ENCODE measurements at regions not wholly inside any gene's neighbourhood (a gene's known extent, or its start where the extent isn't known, plus 50 kb on each side); places are given as distances from the start of the nearest gene placed in this dataset.
A peak's percentile ranks its signal among the peaks of the same experiment; 100 is the strongest.

DNA sequence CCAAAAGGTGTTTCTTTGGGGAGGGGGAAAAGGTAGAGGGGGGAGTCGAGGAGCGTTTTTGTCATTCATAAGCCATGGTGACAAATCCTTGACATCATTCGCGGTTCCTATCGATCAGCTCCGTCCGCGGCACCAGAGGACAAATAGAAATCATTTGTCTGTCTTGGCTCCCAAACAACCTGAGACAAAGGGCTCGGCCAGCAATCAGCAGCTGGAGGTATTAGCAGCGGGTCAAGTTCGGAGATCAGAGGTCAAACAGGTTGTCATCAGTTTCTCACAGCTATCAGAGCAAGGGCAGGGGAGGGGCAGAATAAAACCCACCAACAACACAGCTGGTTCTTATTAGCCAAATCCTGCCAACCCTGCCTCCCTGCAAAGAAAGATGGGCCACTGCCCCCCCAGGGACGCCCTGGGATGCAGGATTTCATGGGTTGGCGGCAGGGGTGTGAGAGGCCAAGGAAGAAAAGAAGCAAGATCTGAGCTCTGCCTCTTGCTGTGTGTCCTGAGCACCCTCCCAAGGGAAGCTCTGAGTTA is 145.3 kb upstream of the LHX1 start:
- ATAC-seq (ENCODE audit: low FRiP score), result no peak
- no peak for DNase-seq (ENCODE audit: low spot score)
- TF ChIP-seq, protein P1, sequence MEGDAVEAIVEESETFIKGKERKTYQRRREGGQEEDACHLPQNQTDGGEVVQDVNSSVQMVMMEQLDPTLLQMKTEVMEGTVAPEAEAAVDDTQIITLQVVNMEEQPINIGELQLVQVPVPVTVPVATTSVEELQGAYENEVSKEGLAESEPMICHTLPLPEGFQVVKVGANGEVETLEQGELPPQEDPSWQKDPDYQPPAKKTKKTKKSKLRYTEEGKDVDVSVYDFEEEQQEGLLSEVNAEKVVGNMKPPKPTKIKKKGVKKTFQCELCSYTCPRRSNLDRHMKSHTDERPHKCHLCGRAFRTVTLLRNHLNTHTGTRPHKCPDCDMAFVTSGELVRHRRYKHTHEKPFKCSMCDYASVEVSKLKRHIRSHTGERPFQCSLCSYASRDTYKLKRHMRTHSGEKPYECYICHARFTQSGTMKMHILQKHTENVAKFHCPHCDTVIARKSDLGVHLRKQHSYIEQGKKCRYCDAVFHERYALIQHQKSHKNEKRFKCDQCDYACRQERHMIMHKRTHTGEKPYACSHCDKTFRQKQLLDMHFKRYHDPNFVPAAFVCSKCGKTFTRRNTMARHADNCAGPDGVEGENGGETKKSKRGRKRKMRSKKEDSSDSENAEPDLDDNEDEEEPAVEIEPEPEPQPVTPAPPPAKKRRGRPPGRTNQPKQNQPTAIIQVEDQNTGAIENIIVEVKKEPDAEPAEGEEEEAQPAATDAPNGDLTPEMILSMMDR (IDR thresholded peaks at IDR 0.05), result no peak

DNA sequence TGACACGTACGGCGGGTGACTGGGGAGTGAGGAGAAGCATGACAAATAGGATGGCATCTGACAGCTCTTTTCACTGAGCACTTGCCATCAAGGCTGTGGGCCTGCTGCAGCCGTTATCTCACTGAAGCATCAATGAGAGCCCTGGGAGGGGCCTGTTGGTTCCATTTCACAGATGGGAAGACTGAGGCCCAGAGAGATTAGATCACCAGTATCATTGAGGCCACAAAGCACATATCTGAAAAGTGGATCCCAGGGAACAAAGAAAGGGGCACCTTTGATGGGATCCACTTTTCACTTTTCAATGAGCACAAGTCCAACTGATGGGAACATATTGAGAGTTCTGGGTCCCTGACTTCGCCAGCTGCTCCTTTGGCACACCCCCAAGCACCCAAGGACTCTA is 144.4 kb upstream of the LHX1 start:
- DNase-seq (ENCODE audit: low spot score) (no peak), ATAC-seq (ENCODE audit: low FRiP score) (peak; percentile 48)
- TF ChIP-seq, protein P1 (IDR thresholded peaks at IDR 0.05), result no peak

DNA sequence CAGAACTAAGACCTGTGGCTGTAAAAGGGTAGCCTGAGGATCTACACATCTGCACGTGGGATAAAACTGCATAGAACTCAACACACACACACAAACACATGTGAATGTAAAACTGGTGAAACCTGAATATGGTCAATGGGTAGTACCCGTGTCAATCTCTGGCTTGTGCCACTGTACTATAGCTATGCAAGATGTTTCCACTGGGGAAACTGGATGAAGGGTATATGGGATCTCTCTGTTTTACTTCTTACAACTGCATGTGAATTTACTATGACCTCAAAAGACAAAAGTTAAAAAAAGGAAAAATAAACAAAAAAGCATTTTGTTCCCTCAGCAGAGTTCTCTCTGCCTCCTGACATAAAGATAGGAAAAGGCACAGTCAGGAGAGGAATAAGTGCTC is 143.3 kb upstream of the LHX1 start:
- TF ChIP-seq, protein P1 (IDR thresholded peaks at IDR 0.05), result no peak
- no peak for ATAC-seq (ENCODE audit: low FRiP score)
- DNase-seq (ENCODE audit: low spot score), result no peak

DNA sequence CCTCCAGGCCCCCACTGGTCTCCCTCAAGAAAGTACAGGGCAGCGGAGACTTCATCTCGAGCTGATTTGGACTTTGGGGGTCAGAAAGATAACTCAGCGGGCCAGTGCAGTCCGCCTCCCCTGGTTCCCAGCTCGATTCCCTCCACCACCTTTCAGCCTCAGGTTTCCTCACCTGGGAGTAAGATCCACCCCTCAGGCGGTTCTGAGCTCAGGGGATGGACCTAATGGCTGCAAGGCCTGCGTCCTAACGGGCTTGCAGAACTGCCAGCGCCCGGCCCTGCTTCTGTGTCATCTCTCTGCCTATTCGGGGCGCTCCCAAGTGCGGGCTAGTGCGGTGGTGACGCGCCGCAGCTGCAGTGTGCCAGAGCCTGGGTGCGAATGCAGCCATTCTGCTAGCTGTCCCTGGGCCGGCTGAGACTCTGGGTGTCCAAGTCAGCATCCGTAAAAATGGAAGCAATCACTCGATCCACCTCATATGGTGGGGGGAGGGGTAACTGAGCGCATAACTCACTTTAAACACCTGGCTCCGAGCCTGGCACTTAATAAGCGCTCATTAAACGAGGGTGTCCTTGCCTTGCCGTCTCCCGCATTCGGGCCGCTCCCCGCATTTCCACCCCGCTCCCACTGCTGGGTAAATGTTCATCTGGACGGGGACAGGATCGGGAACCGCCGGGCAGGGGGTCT is 129.6 kb upstream of the LHX1 start:
- ATAC-seq (ENCODE audit: low FRiP score) (no peak), DNase-seq (ENCODE audit: low spot score) (no peak)
- TF ChIP-seq, protein P1 (IDR thresholded peaks at IDR 0.05), result no peak

DNA sequence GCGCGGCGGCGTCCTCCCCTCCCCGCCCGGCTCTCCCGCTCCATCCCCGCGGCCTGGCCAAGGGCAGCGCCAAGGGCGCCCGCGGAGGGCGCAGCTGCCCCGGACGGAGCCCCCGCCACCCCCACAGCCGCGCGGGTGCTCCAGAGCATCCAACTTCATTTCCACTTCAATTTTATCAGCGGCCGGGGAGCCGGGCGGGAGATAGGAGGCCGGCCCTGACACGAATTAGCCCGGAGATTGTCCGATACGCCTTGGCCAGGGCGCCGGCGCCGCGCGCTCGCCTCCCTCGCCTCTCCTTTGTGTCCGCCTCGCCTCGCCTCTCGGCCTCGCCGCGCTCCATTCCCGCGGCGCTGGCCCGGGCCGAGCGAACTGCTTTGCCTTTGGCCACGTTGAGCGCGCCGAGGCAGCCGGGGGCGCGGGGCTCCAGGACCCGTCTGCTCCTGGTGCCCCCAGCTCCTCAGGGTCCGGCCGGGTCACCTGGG is 129.1 kb upstream of the LHX1 start:
- ATAC-seq (ENCODE audit: low FRiP score), result no peak
- TF ChIP-seq, protein P1 (IDR thresholded peaks at IDR 0.05), result no peak
- no peak for DNase-seq (ENCODE audit: low spot score)

DNA sequence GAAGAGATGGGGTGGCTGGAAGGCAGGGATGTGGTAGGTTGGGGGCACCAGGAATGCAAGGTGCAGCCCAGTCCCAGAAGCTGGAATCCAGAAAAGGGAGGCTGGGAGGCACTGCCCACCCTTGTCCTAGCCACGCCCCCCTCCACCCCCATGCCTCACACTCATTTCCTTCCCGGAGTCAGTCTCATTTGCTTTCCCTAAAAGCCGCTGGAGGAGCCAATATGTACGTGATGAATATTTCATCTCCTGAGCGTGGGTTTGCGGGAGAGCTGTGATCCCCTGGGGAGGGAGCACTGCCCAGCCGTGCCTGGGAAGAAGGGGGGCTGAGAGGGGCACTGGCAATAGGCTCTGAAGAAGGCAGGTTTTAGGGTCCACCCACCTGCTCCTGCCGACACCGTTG is 124.5 kb upstream of the LHX1 start:
- DNase-seq (ENCODE audit: low spot score) (no peak), ATAC-seq (ENCODE audit: low FRiP score) (no peak)
- TF ChIP-seq, protein P1 (IDR thresholded peaks at IDR 0.05), result no peak

DNA sequence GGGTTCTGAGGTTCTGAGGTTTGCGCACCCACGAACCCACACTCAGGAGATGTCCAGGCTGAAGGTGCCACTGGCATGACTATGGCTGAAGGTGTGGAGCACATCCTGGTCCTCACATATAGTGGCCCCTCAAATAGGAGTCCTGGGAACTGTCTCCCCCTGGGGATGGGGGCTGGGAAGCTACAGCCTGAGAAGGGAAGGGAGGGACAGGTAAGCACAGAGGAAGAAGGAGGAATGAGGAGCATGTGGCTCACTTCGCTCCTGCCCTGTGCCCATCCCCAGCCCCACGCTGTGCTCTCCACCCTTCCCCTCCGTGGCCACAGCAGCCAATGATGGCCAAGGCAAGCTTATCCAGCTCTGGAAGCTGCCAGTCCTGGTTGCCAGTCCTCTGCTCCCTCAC is 123.9 kb upstream of the LHX1 start:
- TF ChIP-seq, protein P1 (IDR thresholded peaks at IDR 0.05), result no peak

More for the DNA sequence above, 123.9 kb upstream of the LHX1 start:
- DNase-seq (ENCODE audit: low spot score), result no peak
- ATAC-seq (ENCODE audit: low FRiP score), result no peak
